Panc1 (cell line): ENCODE measurements at regions not wholly inside any gene's neighbourhood (a gene's known extent, or its start where the extent isn't known, plus 50 kb on each side); places are given as distances from the start of the nearest gene placed in this dataset.

Source experiments
- SIN3A ChIP-seq: IDR thresholded peaks from 2 replicates; pipeline ENCODE4 v1.6.1; 2012; ENCODE audit warnings: low read depth, mild to moderate bottlenecking, low read length, moderate library complexity, borderline replicate concordance; ENCODE audit not compliant: insufficient read depth
- TF ChIP-seq, protein P1 (sequence below): fragments of 450-650 bp; IDR thresholded peaks from 2 replicates; pipeline ENCODE4 v1.5.1; 2017; ENCODE audit warnings: mild to moderate bottlenecking

- no peak for TF ChIP-seq SIN3A
- TF ChIP-seq, protein P1, sequence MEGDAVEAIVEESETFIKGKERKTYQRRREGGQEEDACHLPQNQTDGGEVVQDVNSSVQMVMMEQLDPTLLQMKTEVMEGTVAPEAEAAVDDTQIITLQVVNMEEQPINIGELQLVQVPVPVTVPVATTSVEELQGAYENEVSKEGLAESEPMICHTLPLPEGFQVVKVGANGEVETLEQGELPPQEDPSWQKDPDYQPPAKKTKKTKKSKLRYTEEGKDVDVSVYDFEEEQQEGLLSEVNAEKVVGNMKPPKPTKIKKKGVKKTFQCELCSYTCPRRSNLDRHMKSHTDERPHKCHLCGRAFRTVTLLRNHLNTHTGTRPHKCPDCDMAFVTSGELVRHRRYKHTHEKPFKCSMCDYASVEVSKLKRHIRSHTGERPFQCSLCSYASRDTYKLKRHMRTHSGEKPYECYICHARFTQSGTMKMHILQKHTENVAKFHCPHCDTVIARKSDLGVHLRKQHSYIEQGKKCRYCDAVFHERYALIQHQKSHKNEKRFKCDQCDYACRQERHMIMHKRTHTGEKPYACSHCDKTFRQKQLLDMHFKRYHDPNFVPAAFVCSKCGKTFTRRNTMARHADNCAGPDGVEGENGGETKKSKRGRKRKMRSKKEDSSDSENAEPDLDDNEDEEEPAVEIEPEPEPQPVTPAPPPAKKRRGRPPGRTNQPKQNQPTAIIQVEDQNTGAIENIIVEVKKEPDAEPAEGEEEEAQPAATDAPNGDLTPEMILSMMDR: no peak
Measured at GRCh38 chr18:61664419-61665084, 228.3 kb downstream of the RNF152 start.
